ENCODE measurements at regions not wholly inside any gene's neighbourhood (a gene's known extent, or its start where the extent isn't known, plus 50 kb on each side); places are given as distances from the start of the nearest gene placed in this dataset.

DNA sequence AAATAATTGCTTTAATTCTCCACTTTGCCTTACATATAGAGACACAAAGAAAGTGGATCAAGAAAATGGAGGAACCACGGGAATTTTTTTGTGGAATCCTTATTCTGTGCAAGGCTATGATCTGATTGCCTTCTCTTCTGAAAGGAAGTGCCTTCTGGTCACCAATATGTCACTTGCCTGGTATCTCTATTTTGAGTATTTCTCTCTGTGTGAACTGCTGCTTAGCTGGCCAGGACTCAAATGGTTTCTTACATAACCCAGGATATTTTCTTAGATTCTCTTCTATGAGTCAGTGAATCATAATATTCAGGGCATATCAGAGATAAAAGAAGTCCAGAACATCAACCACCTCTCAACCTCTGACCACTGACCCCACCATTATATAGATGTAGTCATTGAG lies 156.1 kb downstream of the DIO2 start:
- Mint-ChIP-seq H3K27me3 (ENCODE audit: insufficient read depth, low read depth) (no peaks in the 10 kb centered on the region), H3K27ac (no peak overlapping the region), H3K36me3 (no peaks in the 10 kb centered on the region), H3K9me3 (peaks cover 2% of the 10 kb centered on the region), H3K4me3 (no peak overlapping the region), H3K4me1 (no peaks in the 10 kb centered on the region)
- Histone ChIP-seq H3F3A (ENCODE audit: low read depth) (no peaks in the 10 kb centered on the region), H3K79me2 (ENCODE audit: low read depth) (no peaks in the 10 kb centered on the region), H2AFZ (replicated peaks) (no peak overlapping the region), H3K4me2 (no peak overlapping the region), H3K36me3 (no peaks in the 10 kb centered on the region), H3K9me3 (ENCODE audit: low read depth) (no peaks in the 10 kb centered on the region), H4K20me1 (ENCODE audit: low read depth) (no peaks in the 10 kb centered on the region), H3K4me3 (no peak overlapping the region), H3K4me1 (no peaks in the 10 kb centered on the region), H3K27ac (no peak overlapping the region), H3K9ac (no peak overlapping the region), H3K27me3 (no peaks in the 10 kb centered on the region)
- no peak for TF ChIP-seq EZH2 (IDR thresholded peaks at IDR 0.05)
- TF ChIP-seq, protein P1, sequence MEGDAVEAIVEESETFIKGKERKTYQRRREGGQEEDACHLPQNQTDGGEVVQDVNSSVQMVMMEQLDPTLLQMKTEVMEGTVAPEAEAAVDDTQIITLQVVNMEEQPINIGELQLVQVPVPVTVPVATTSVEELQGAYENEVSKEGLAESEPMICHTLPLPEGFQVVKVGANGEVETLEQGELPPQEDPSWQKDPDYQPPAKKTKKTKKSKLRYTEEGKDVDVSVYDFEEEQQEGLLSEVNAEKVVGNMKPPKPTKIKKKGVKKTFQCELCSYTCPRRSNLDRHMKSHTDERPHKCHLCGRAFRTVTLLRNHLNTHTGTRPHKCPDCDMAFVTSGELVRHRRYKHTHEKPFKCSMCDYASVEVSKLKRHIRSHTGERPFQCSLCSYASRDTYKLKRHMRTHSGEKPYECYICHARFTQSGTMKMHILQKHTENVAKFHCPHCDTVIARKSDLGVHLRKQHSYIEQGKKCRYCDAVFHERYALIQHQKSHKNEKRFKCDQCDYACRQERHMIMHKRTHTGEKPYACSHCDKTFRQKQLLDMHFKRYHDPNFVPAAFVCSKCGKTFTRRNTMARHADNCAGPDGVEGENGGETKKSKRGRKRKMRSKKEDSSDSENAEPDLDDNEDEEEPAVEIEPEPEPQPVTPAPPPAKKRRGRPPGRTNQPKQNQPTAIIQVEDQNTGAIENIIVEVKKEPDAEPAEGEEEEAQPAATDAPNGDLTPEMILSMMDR (IDR thresholded peaks at IDR 0.05): no peak
- no peak for TF ChIP-seq EZH2phosphoT487 (IDR thresholded peaks at IDR 0.05)
- DNase-seq (ENCODE audit: low spot score): no peak

DNA sequence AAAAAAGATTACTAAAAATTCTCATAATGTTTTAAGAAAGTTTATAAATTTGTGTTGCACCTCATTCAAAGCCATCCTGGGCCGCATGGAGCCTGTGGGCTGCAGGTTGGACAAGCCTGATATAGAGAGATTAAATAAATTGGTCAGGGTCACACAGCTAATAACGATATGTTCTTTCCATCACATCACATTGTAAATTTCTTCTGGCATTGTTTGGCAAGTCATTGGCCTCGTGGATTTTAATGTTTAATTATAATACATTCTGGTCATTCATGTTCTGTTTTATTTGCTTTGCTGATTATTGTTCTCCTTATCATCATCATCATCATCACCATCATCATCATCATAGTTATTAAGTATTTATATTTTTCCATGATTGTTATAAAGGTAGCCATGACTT lies 157.3 kb downstream of the DIO2 start:
- Mint-ChIP-seq H3K36me3 (no peaks in the 10 kb centered on the region), H3K9me3 (peaks cover 2% of the 10 kb centered on the region), H3K4me3 (no peak overlapping the region), H3K27ac (no peak overlapping the region), H3K27me3 (ENCODE audit: insufficient read depth, low read depth) (no peaks in the 10 kb centered on the region), H3K4me1 (no peaks in the 10 kb centered on the region)
- Histone ChIP-seq H3K27me3 (no peaks in the 10 kb centered on the region), H3K36me3 (no peaks in the 10 kb centered on the region), H3K9me3 (ENCODE audit: low read depth) (no peaks in the 10 kb centered on the region), H2AFZ (replicated peaks) (no peak overlapping the region), H3K9ac (no peak overlapping the region), H3K79me2 (ENCODE audit: low read depth) (no peaks in the 10 kb centered on the region), H3F3A (ENCODE audit: low read depth) (no peaks in the 10 kb centered on the region), H3K4me1 (no peaks in the 10 kb centered on the region), H3K27ac (no peak overlapping the region), H3K4me2 (no peak overlapping the region), H3K4me3 (no peak overlapping the region), H4K20me1 (ENCODE audit: low read depth) (no peaks in the 10 kb centered on the region)
- no peak for TF ChIP-seq EZH2 (IDR thresholded peaks at IDR 0.05)
- TF ChIP-seq, protein P1 (IDR thresholded peaks at IDR 0.05): no peak
- TF ChIP-seq EZH2phosphoT487 (IDR thresholded peaks at IDR 0.05): no peak
- no peak for DNase-seq (ENCODE audit: low spot score)

DNA sequence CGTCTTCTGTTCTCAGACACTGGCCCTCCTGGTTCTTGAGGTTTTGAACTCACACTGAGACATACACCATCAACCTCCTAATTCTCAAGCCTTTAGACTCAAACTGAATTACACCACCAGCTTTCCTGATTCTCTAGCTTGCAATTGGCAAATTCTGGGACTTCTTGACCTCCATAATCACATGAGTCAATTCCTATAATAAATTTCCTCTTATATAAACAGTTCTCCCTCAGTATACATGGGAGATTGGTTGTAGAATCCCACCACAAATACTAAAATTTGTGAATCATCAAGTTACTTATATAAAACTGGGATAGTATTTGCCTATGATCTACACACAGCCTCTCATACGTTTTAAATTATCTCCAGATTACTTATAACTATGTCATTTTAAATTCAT lies 162.2 kb downstream of the DIO2 start:
- Histone ChIP-seq H3F3A (ENCODE audit: low read depth) (no peaks in the 10 kb centered on the region), H3K27me3 (no peaks in the 10 kb centered on the region), H3K36me3 (no peaks in the 10 kb centered on the region), H2AFZ (replicated peaks) (no peak overlapping the region), H3K4me2 (no peak overlapping the region), H3K79me2 (ENCODE audit: low read depth) (no peaks in the 10 kb centered on the region), H3K9me3 (ENCODE audit: low read depth) (no peaks in the 10 kb centered on the region), H3K4me1 (no peaks in the 10 kb centered on the region), H3K9ac (no peak overlapping the region), H4K20me1 (ENCODE audit: low read depth) (no peaks in the 10 kb centered on the region), H3K4me3 (no peak overlapping the region), H3K27ac (no peak overlapping the region)
- TF ChIP-seq EZH2phosphoT487 (IDR thresholded peaks at IDR 0.05) (no peak), EZH2 (IDR thresholded peaks at IDR 0.05) (no peak)
- TF ChIP-seq, protein P1 (IDR thresholded peaks at IDR 0.05): no peak
- Mint-ChIP-seq H3K27me3 (ENCODE audit: insufficient read depth, low read depth) (no peaks in the 10 kb centered on the region), H3K36me3 (no peaks in the 10 kb centered on the region), H3K27ac (no peak overlapping the region), H3K4me3 (no peak overlapping the region), H3K4me1 (no peaks in the 10 kb centered on the region), H3K9me3 (peaks cover 4% of the 10 kb centered on the region)
- DNase-seq (ENCODE audit: low spot score): no peak

DNA sequence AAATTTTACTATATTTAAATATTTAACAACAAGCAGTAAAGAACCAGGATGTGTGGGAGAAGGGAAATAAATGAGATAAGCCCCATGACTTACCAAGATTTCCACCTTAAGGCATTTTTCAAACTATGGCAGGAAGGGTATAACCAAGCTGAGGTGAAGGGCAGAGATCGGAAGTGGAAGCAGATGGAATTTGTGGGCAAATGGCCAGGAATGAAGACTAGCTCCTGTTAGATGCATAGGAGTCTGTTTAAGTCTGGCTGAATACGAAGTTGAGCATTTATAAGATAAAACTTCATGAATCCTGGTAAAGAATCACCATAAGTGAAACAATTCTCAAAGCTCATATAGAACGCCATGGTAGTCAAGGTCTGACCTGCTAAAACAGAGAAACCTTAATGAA lies 163.5 kb downstream of the DIO2 start:
- H3K9me3 Mint-ChIP-seq: peaks cover 15% of the 10 kb centered on the region
- H3K36me3 Mint-ChIP-seq: no peaks in the 10 kb centered on the region
- Histone ChIP-seq H4K20me1 (ENCODE audit: low read depth) (no peaks in the 10 kb centered on the region), H3K9me3 (ENCODE audit: low read depth) (no peaks in the 10 kb centered on the region), H3K4me3 (no peak overlapping the region), H2AFZ (replicated peaks) (no peak overlapping the region), H3K4me2 (no peak overlapping the region), H3K27ac (no peak overlapping the region), H3K9ac (no peak overlapping the region), H3F3A (ENCODE audit: low read depth) (no peaks in the 10 kb centered on the region), H3K27me3 (no peaks in the 10 kb centered on the region), H3K36me3 (no peaks in the 10 kb centered on the region), H3K4me1 (no peaks in the 10 kb centered on the region), H3K79me2 (ENCODE audit: low read depth) (no peaks in the 10 kb centered on the region)
- no peaks in the 10 kb centered on the region for H3K4me1 Mint-ChIP-seq
- no peaks in the 10 kb centered on the region for H3K27me3 Mint-ChIP-seq (ENCODE audit: insufficient read depth, low read depth)
- TF ChIP-seq EZH2phosphoT487 (IDR thresholded peaks at IDR 0.05) (no peak), EZH2 (IDR thresholded peaks at IDR 0.05) (no peak)
- TF ChIP-seq, protein P1 (IDR thresholded peaks at IDR 0.05): no peak
- no peak for DNase-seq (ENCODE audit: low spot score)
- H3K4me3 Mint-ChIP-seq: no peak overlapping the region
- H3K27ac Mint-ChIP-seq: no peak overlapping the region
